ENCODE measurements at regions not wholly inside any gene's neighbourhood (a gene's known extent, or its start where the extent isn't known, plus 50 kb on each side); places are given as distances from the start of the nearest gene placed in this dataset.

DNA sequence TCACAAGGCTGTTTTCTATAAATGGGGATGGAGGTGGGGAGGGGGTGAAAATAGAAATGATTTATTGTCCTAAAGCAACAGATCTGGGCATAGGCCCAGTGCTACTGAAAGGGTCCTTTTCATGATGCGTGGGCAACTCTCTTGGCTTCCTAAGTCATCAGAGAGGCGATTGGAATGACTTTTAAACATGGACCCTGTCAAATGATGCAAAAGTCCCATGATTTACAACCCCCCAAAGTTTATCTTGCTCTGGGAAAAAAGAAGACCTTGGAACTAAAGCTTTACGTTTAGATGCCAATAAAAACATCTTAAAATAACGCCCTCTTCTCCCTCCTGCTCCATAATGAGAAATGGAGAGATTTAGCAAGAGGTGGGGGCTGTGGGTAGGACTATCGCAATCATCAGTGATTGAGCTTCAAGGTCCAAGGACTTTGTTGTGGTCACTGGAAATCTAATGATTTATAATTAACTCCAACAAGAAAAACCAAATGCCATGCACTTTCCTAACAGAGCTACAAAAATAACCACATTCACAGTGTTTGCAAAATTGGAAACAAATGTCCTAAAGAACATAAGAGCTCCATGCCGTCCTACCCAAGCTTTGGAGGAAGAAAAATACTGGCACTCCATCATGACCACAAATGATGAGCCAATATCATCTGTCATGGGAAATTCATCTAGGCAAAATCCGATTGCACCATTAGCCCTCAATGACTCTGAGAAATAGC is 167.5 kb upstream of the CLINT1 start:
- ChIA-PET CTCF (interaction anchor here (1.1 kb wide), 1 partner anchor 32 kb away, joined by 3 read pairs; no protein-coding TSS in a partner anchor), POLR2A (no interaction called here)
- TF ChIP-seq, protein P1, sequence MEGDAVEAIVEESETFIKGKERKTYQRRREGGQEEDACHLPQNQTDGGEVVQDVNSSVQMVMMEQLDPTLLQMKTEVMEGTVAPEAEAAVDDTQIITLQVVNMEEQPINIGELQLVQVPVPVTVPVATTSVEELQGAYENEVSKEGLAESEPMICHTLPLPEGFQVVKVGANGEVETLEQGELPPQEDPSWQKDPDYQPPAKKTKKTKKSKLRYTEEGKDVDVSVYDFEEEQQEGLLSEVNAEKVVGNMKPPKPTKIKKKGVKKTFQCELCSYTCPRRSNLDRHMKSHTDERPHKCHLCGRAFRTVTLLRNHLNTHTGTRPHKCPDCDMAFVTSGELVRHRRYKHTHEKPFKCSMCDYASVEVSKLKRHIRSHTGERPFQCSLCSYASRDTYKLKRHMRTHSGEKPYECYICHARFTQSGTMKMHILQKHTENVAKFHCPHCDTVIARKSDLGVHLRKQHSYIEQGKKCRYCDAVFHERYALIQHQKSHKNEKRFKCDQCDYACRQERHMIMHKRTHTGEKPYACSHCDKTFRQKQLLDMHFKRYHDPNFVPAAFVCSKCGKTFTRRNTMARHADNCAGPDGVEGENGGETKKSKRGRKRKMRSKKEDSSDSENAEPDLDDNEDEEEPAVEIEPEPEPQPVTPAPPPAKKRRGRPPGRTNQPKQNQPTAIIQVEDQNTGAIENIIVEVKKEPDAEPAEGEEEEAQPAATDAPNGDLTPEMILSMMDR (IDR thresholded peaks at IDR 0.05; ENCODE audit: insufficient read depth, low read length, missing control alignments), result no peak
- no peak overlapping the region for H3K4me3 ChIP-seq (ENCODE audit: low read depth, low read length)
- DNase-seq (ENCODE audit: low read depth, low spot score), result peak; percentile 50

DNA sequence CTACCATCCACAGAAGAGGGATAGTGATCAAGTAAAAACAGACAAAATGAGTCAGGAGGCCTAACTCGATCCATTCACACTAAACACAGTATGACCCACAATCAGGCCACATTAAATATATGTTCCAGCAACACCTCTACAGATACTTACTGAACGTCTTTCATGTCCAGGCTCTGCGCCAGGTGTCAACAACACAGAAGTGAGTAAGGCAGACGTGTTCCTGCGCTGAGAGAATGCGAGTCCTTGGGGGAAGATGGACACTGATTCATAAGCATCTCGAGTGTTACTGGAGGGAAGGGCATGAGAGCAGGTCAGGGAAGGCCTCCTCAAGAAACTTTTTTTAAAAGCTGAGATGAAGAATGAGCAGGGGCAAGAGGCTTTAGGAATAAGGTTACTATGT is 164.3 kb upstream of the CLINT1 start:
- DNase-seq (ENCODE audit: low read depth, low spot score), result no peak
- ChIA-PET CTCF (interaction anchor here (1.1 kb wide), 1 partner anchor 11 kb away, joined by 3 read pairs; no protein-coding TSS in a partner anchor), POLR2A (no interaction called here)
- TF ChIP-seq, protein P1 (IDR thresholded peaks at IDR 0.05; ENCODE audit: insufficient read depth, low read length, missing control alignments), result no peak
- no peak overlapping the region for H3K4me3 ChIP-seq (ENCODE audit: low read depth, low read length)

DNA sequence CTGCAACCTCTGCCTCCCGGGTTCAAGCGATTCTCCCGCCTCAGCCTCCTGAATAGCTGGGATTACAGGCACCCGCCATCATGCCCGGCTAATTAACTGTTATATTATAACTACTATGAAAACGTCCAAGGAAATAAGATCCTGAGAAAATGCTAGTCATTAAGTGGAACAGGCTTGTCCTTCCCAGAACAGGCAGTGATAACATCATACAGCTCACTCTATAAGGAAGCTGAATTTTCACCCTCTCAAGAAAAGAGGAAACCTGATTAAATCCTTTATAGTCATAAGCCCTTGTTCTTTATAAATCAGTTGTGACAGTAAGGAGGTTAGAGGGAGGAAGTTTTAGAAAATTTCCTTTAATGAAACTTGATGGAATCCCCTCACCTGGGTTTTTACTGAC is 163.9 kb upstream of the CLINT1 start:
- no peak overlapping the region for H3K4me3 ChIP-seq (ENCODE audit: low read depth, low read length)
- ChIA-PET CTCF (interaction anchor here (1.1 kb wide), 1 partner anchor 10 kb away, joined by 3 read pairs; no protein-coding TSS in a partner anchor), POLR2A (no interaction called here)
- TF ChIP-seq, protein P1 (IDR thresholded peaks at IDR 0.05; ENCODE audit: insufficient read depth, low read length, missing control alignments), result no peak
- DNase-seq (ENCODE audit: low read depth, low spot score), result no peak

DNA sequence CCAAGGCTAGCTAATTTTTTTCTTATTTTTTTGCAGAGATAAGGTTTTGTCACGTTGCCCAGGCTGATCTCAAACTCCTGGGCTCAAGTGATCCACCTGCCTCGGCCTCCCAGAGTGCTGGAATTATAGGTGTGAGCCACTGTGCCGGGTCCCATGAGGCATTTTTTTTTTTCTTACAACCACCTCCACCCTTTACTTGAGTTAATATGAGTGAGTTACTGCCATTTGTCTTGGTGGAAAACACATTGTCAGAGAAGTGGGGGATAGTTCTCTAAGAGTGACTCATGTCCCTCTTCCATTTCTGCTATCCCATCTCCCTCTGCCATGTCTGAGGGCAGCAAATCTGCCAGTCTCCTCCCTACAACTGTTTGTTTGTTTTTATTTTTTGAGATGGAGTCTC is 163.4 kb upstream of the CLINT1 start:
- TF ChIP-seq, protein P1 (IDR thresholded peaks at IDR 0.05; ENCODE audit: insufficient read depth, low read length, missing control alignments), result no peak
- CTCF ChIA-PET, result no interaction called here
- POLR2A ChIA-PET, result no interaction called here
- no peak overlapping the region for H3K4me3 ChIP-seq (ENCODE audit: low read depth, low read length)
- DNase-seq (ENCODE audit: low read depth, low spot score), result no peak

DNA sequence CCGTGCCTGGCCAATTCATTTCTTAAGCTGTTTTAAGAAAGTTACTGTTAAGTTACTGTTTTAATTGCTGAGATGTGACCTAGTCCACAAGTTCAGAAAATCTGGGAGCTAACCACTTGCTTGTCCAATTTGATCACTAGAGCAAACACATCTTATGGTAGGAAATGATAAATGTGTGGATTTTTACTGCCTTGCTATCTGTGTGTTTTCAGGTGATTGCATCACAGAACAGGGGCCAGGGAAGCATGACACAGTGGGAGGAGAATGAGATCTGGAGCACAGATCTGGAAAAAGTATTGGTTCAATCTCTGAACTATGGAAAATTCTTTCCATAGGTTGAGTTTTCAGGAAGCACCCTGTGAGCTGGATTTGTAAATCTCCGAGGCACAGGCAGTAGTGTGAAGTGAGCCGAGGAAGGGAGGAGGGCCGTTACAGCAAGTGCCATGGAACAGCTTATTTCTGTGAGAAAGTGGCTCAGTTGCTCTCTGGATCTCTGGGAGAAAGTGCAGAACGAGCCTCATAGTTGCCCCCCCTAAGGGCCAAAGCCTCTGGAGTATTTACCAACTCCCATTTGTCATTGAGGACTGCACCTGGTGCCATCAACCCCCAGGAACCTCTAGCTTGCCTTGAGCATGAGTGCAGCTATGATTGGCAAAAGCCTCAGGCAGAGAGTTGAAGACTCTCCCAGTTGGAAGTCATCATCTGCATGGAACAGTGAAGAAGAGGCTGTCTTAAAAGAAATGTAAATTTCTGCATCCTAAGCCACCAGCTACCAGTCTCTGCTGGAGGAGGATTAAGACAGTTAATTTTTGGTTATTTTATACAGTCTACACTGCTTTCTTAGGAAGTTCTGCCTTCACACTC is 161.8 kb upstream of the CLINT1 start:
- no peak overlapping the region for H3K4me3 ChIP-seq (ENCODE audit: low read depth, low read length)
- TF ChIP-seq, protein P1 (IDR thresholded peaks at IDR 0.05; ENCODE audit: insufficient read depth, low read length, missing control alignments), result no peak
- ChIA-PET POLR2A (no interaction called here), CTCF (interaction anchor here (1.0 kb wide), 1 partner anchor 13 kb away, joined by 3 read pairs; no protein-coding TSS in a partner anchor)
- no peak for DNase-seq (ENCODE audit: low read depth, low spot score)

DNA sequence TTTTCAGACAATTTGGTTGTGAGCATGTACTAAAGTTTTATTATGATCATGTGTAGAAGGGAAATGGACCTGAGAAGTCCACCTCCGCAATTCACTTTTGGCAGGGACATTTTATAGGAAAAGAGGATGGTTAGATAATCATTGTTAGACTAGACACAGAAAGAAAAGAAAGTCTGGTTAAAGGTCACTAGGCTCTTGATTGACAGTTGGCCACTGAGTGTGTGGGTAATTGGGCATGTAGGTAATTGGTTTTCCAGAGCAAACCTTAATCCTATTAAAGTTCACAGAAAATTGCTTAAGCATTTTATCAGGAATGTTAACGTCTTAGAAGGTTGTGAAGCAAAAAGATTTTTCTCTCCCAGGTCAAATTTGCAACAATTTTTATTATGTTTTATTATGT is 158.5 kb upstream of the CLINT1 start:
- TF ChIP-seq, protein P1 (IDR thresholded peaks at IDR 0.05; ENCODE audit: insufficient read depth, low read length, missing control alignments), result no peak
- no peak for DNase-seq (ENCODE audit: low read depth, low spot score)
- no peak overlapping the region for H3K4me3 ChIP-seq (ENCODE audit: low read depth, low read length)
- POLR2A ChIA-PET, result no interaction called here
- CTCF ChIA-PET, result no interaction called here
